ENCODE measurements at regions not wholly inside any gene's neighbourhood (a gene's known extent, or its start where the extent isn't known, plus 50 kb on each side); places are given as distances from the start of the nearest gene placed in this dataset.

- no peak for TF ChIP-seq CTCF (IDR thresholded peaks at IDR 0.05; ENCODE audit: borderline replicate concordance, insufficient read depth, low read depth, low read length)
- no peak overlapping the region for H3K4me3 ChIP-seq (ENCODE audit: low read depth, low read length)
These were observed 89.1 kb upstream of the NTM start for GRCh38 chr11:131281316-131281715.

DNA sequence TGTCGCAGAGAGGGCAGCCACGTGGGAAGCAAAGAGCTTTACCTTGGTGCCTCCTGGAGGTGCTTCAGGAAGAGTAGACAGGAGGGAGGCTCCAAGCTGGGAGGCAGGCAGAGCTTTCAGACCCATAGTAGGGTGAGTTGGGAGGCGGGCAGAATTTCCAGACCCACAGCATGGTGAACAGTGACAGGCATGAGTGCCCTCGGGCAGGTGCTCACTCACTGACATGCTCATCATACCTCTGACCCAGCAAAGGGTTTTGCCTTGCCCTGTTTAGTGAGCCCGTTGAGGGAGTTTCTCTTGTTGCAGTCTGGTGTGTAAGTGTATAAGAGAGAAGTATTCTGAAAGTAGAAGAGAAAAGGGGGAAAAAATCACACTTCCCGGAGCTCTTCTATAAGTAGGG, 86.4 kb upstream of the NTM start:
- H3K4me3 ChIP-seq (ENCODE audit: low read depth, low read length): no peak overlapping the region
- TF ChIP-seq CTCF (IDR thresholded peaks at IDR 0.05; ENCODE audit: borderline replicate concordance, insufficient read depth, low read depth, low read length): no peak

GRCh38 chr11:131288521-131289091, 81.8 kb upstream of the NTM start:
- H3K4me3 ChIP-seq (ENCODE audit: low read depth, low read length): no peak overlapping the region
- no peak for TF ChIP-seq CTCF (IDR thresholded peaks at IDR 0.05; ENCODE audit: borderline replicate concordance, insufficient read depth, low read depth, low read length)

DNA sequence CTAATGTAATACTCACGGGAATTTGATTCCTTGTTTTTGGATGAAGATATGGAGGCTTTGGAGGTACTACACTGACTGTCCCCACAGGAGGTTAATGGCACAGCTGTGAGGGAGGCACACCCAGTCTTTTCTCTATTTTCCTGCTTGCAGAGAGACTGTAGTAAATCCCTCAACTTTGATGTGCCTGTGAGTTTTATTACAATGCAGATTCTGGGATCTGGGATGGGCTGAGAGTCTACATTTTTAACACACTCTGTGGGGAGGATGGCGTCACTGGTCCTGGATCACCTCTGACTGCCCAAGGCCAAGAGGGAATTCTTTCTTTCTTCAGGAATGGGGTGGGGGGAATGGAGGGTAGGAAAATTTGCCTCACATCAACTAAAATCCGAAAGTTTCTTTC, 80.2 kb upstream of the NTM start:
- no peak for TF ChIP-seq CTCF (IDR thresholded peaks at IDR 0.05; ENCODE audit: borderline replicate concordance, insufficient read depth, low read depth, low read length)
- no peak overlapping the region for H3K4me3 ChIP-seq (ENCODE audit: low read depth, low read length)

DNA sequence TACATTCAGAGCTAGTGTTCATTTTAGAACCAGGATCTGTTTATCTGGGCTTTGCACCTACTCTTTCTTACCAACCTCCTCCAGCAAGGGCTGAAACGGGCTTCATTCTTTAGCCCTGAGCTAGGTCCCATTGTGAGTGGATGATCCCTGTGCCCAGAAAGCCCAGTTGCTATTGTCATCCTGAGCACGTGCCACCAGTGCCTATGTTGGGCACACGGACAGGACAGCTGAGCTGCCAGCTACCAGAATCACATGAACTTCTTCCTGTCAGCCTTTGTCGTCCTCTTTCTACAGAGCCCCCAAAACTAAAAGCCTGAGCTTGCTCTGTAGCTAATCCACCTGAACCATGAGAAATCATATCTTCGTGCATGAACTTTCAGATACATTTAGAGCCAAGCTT, 74.4 kb upstream of the NTM start:
- no peak for TF ChIP-seq CTCF (IDR thresholded peaks at IDR 0.05; ENCODE audit: borderline replicate concordance, insufficient read depth, low read depth, low read length)

GRCh38 chr11:131297441-131297840, 73.0 kb upstream of the NTM start:
- no peak for TF ChIP-seq CTCF (IDR thresholded peaks at IDR 0.05; ENCODE audit: borderline replicate concordance, insufficient read depth, low read depth, low read length)
- H3K4me3 ChIP-seq (ENCODE audit: low read depth, low read length): no peak overlapping the region

More for the DNA sequence above, 74.4 kb upstream of the NTM start:
- H3K4me3 ChIP-seq (ENCODE audit: low read depth, low read length): no peak overlapping the region

DNA sequence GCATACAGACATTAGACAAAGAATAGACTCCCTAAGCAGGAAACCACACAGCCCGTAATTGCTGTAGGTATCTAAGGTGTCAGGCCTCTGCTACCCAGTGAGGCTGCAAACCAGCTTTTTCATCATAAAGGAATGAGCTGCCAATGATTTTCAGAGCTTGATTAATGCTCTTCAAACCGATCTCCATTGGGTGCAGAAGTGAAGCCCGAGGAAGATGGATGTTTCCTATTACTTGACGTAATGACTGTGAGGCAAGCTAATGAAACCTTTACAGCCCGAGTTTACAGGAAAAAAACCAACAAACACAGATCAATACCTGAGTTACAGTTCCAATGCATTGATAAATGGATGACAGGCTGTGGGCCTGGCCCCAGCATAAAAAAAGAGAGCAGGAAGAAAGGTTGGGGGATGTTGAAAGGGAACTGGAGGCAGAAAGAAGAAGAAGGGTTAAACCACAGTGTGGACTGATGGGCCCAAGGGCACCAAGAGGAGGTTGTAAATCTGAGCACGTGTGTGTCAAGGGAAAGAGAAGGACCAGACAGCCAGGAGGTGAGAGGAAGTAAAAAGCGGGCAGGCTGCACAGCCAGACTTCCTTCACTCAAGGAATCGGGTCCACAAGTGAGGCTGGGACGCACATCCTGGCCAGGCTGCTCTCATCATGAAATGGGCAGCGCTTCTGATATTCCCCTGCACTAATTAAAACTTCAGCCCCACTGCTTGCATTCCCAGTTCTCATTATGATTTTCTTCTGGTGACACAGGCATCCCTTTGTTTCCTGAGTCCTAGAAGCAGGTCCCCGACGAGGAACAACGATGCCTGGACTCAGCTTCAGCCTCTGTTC, 70.6 kb upstream of the NTM start:
- no peak for TF ChIP-seq CTCF (IDR thresholded peaks at IDR 0.05; ENCODE audit: borderline replicate concordance, insufficient read depth, low read depth, low read length)
- H3K4me3 ChIP-seq (ENCODE audit: low read depth, low read length): no peak overlapping the region

Measured in GM12875 (cell line).